HepG2 (cell line): ENCODE measurements at regions not wholly inside any gene's neighbourhood (a gene's known extent, or its start where the extent isn't known, plus 50 kb on each side); places are given as distances from the start of the nearest gene placed in this dataset.

Experiments
- ATF7-NPFF ChIP-seq: sonication (generic); formaldehyde crosslinking; IDR thresholded peaks from 2 replicates; pipeline ENCODE4 v1.8.1; 2023; ENCODE audit warnings: mild to moderate bottlenecking, low read depth, missing genetic modification reagents, moderate library complexity
- POLR2A ChIP-seq, 2 experiments: IDR thresholded peaks; 2 replicates each; pipeline ENCODE4 v1.6.1; 2011; ENCODE audit warnings: low read depth in 2 of 2, low read length in 2 of 2, mild to moderate bottlenecking in 1 of 2, moderate library complexity in 1 of 2; ENCODE audit not compliant: insufficient read depth in 1 of 2
- REST ChIP-seq, 2 experiments: IDR thresholded peaks; 2 replicates each; pipeline ENCODE4 v1.6.1; 2011 to 2012; ENCODE audit warnings: low read length in 2 of 2, borderline replicate concordance in 1 of 2, low read depth in 1 of 2, mild to moderate bottlenecking in 1 of 2, moderate library complexity in 1 of 2

- TF ChIP-seq ATF7-NPFF (CRISPR knock-in tag) (no peak), POLR2A (IDR thresholded peaks at IDR 0.05; ENCODE audit: insufficient read depth in 1 of 2, low read depth in 2 of 2, low read length in 2 of 2) (no peak), REST (IDR thresholded peaks at IDR 0.05; ENCODE audit: borderline replicate concordance in 1 of 2, low read depth in 1 of 2, low read length in 2 of 2) (no peak)
Observed at GRCh38 chr5:147963948-147964693, 57.8 kb upstream of the C5orf46 start.
